IMR-90 (cell line): ENCODE measurements at regions not wholly inside any gene's neighbourhood (a gene's known extent, or its start where the extent isn't known, plus 50 kb on each side); places are given as distances from the start of the nearest gene placed in this dataset.

Experiments
- ATAC-seq: fragments of 200-7000 bp; cut with Tn5 transposase; 2 replicates; pipeline ENCODE4 v1.9.1; 2020; ENCODE audit warnings: low read depth, mild to moderate bottlenecking, moderate library complexity
- BruUV-seq: library from RNA; stranded (reverse); fragments of 400-500 nt; replicated peaks from 2 replicates; lab custom pipeline; 2021; lab: Mats Ljungman, UMichigan
- CTCF ChIA-PET: fragments of 300-600 bp; formaldehyde crosslinking; extraction: SDS; loops from one replicate; lab custom pipeline; 2021; ENCODE audit warnings: antibody characterized with exemption; lab: Yijun Ruan, JAX
- POLR2A ChIA-PET: fragments of 300-600 bp; sonication (Branson Sonifier 250); formaldehyde crosslinking; loops from one replicate; lab custom pipeline; 2022; ENCODE audit warnings: antibody characterized with exemption; ENCODE audit not compliant: unreplicated experiment; lab: Charles Lee
- DNase-seq: peaks from one replicate; pipeline ENCODE4 v3.0.0; 2013
- H2AFZ ChIP-seq: replicated peaks from 2 replicates; pipeline ENCODE3; 2013; ENCODE audit warnings: low read length, mild to moderate bottlenecking; ENCODE audit not compliant: poor library complexity
- H2AK5ac ChIP-seq: 2 replicates; pipeline ENCODE4 v1.6.1; 2013; ENCODE audit warnings: low read depth, low read length, inconsistent platforms
- H2AK9ac ChIP-seq: replicated peaks from 2 replicates; pipeline ENCODE3; 2013; ENCODE audit warnings: mild to moderate bottlenecking, low read depth, low read length, moderate library complexity; ENCODE audit not compliant: poor library complexity
- H2BK120ac ChIP-seq: 2 replicates; pipeline ENCODE4 v1.6.1; 2013; ENCODE audit warnings: low read depth, low read length, inconsistent platforms
- H2BK15ac ChIP-seq: 3 replicates; pipeline ENCODE4 v1.6.1; 2013; ENCODE audit warnings: low read depth, low read length, inconsistent platforms
- H2BK20ac ChIP-seq: 2 replicates; pipeline ENCODE4 v1.6.1; 2013; ENCODE audit warnings: low read depth, mild to moderate bottlenecking, inconsistent platforms, low read length, moderate library complexity
- H2BK5ac ChIP-seq: 2 replicates; pipeline ENCODE4 v1.6.1; 2013; ENCODE audit warnings: mild to moderate bottlenecking, low read depth, low read length, inconsistent platforms; ENCODE audit not compliant: poor library complexity, severe bottlenecking
- H3K14ac ChIP-seq: replicated peaks from 2 replicates; pipeline ENCODE4 v1.6.1; 2013; ENCODE audit warnings: low read depth, low read length, inconsistent platforms
- H3K18ac ChIP-seq: 2 replicates; pipeline ENCODE4 v1.6.1; 2013; ENCODE audit warnings: low read depth, low read length, control low read depth
- H3K23ac ChIP-seq: 2 replicates; pipeline ENCODE4 v1.6.1; 2013; ENCODE audit warnings: low read depth, low read length, inconsistent platforms
- H3K27ac ChIP-seq: 2 replicates; pipeline ENCODE4 v1.5.1; 2013; ENCODE audit warnings: mild to moderate bottlenecking, control low read depth, low read length; ENCODE audit not compliant: insufficient read depth
- H3K27me3 ChIP-seq: 2 replicates; pipeline ENCODE4 v1.6.1; 2013; ENCODE audit warnings: low read length; ENCODE audit not compliant: control insufficient read depth, insufficient read depth
- H3K36me3 ChIP-seq: 2 replicates; pipeline ENCODE4 v1.6.1; 2013; ENCODE audit warnings: low read length, mixed read lengths; ENCODE audit not compliant: control insufficient read depth, insufficient read depth
- H3K4ac ChIP-seq: 2 replicates; pipeline ENCODE4 v1.6.1; 2013; ENCODE audit warnings: low read depth, low read length, inconsistent platforms
- H3K4me1 ChIP-seq: 2 replicates; pipeline ENCODE4 v1.6.1; 2013; ENCODE audit warnings: low read length, mixed read lengths; ENCODE audit not compliant: control insufficient read depth, insufficient read depth
- H3K4me2 ChIP-seq: 2 replicates; pipeline ENCODE4 v1.6.1; 2013; ENCODE audit warnings: low read depth, mild to moderate bottlenecking, control low read depth, low read length, moderate library complexity
- H3K4me3 ChIP-seq: 2 replicates; pipeline ENCODE4 v1.5.1; 2013; ENCODE audit warnings: low read depth, mild to moderate bottlenecking, control low read depth, low read length, moderate library complexity; ENCODE audit not compliant: insufficient read depth
- H3K56ac ChIP-seq: 2 replicates; pipeline ENCODE4 v1.6.1; 2013; ENCODE audit warnings: low read length, inconsistent platforms; ENCODE audit not compliant: insufficient read depth; ENCODE audit errors: extremely low read depth
- H3K79me1 ChIP-seq, 2 experiments: 2 replicates each; pipeline ENCODE4 v1.6.1; 2013; ENCODE audit warnings: low read length in 2 of 2, inconsistent platforms in 1 of 2, low read depth in 1 of 2
- H3K9ac ChIP-seq: 2 replicates; pipeline ENCODE4 v1.6.1; 2013; ENCODE audit warnings: low read depth, low read length, control low read depth
- H3K9me1 ChIP-seq: 2 replicates; pipeline ENCODE4 v1.6.1; 2013; ENCODE audit warnings: low read length, inconsistent platforms; ENCODE audit not compliant: insufficient read depth
- H3K9me3 ChIP-seq: 2 replicates; pipeline ENCODE4 v1.6.1; 2013; ENCODE audit warnings: low read length; ENCODE audit not compliant: control insufficient read depth, insufficient read depth
- H4K20me1 ChIP-seq: 2 replicates; pipeline ENCODE4 v1.6.1; 2013; ENCODE audit warnings: low read length, inconsistent platforms; ENCODE audit not compliant: insufficient read depth
- H4K5ac ChIP-seq: 2 replicates; pipeline ENCODE4 v1.6.1; 2013; ENCODE audit warnings: mild to moderate bottlenecking, low read depth, low read length, control low read depth
- H4K8ac ChIP-seq, 2 experiments: 2 replicates each; pipeline ENCODE4 v1.6.1; 2013; ENCODE audit warnings: low read depth in 2 of 2, low read length in 2 of 2, control low read depth in 1 of 2, inconsistent platforms in 1 of 2
- H4K91ac ChIP-seq: 2 replicates; pipeline ENCODE4 v1.6.1; 2013; ENCODE audit warnings: low read depth, low read length, inconsistent platforms; ENCODE audit not compliant: insufficient read depth
- CEBPB ChIP-seq: IDR thresholded peaks from 2 replicates; pipeline ENCODE4 v1.6.1; 2012; ENCODE audit warnings: low read depth, low read length, improper control_type of control experiment
- NFE2L2 ChIP-seq: fragments of 150-350 bp; IDR thresholded peaks from 2 replicates; pipeline ENCODE4 v1.6.1; 2016; ENCODE audit warnings: low read depth, mild to moderate bottlenecking, low read length
- RAD21 ChIP-seq: IDR thresholded peaks from 2 replicates; pipeline ENCODE4 v1.6.1; 2012; ENCODE audit warnings: low read length, improper control_type of control experiment
- SMC3 ChIP-seq: fragments of 150-350 bp; IDR thresholded peaks from 2 replicates; pipeline ENCODE4 v1.6.1; 2016; ENCODE audit warnings: low read depth, mild to moderate bottlenecking, antibody characterized with exemption, low read length, moderate library complexity
- WGBS, 2 experiments: methylation state at CpG; one replicate each; pipeline versions ENCODE4 v1.1.5 to v1.1.7; 2013; ENCODE audit warnings: missing lambda C conversion rate in 2 of 2; ENCODE audit not compliant: insufficient read length in 1 of 2; ENCODE audit errors: extremely low coverage in 2 of 2; 5-methylcytosine and 5-hydroxymethylcytosine counted together
- dilution Hi-C: fragments of 300-500 bp; cut with HindIII; formaldehyde crosslinking; loops from one replicate; pipeline ENCODE4 v1.14.3; 2018; ENCODE audit warnings: low sequenced_read_pairs; ENCODE audit not compliant: unreplicated experiment
- in situ Hi-C: fragments of 300-500 bp; cut with MboI; formaldehyde crosslinking; loops from 3 replicates; pipeline ENCODE4 v1.14.3; 2019; ENCODE audit warnings: low sequenced_read_pairs, inconsistent platforms, mixed read lengths
- intact Hi-C: fragments of 100-400 bp; cut with micrococcal nuclease; formaldehyde crosslinking; loops from 2 replicates; pipeline ENCODE4 v1.10.0; 2022

DNA sequence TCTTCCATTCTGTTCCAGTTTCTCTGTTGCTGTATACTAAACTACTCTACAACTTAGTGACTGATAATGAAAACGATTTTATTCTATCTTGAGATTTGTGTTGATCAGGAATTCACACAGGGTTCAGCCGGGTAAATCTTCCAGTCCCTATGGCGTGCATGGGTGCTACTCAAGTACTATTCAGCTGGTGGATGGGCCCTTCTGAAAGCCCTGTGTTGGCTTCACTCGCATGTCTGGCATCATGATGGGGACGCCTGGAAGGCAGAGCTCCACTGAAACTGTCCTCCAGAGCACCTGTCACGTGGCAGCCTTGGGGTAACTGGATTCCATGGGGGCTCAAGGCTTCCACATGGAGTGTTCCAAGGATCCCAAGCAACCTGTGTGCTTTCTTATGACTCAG, 86.0 kb upstream of the ZMIZ1 start:
- H3K9ac ChIP-seq: no peak overlapping the region
- DNase-seq (no peak), ATAC-seq (no peak)
- no peak overlapping the region for H4K8ac ChIP-seq
- no peak overlapping the region for H2BK120ac ChIP-seq
- H2AFZ ChIP-seq: no peak overlapping the region
- intact Hi-C loops: no loop called here
- CTCF ChIA-PET: interaction anchor here (1.0 kb wide), 1 partner anchor 9 kb away, joined by 5 read pairs; no protein-coding TSS in a partner anchor
- no peak overlapping the region for H3K14ac ChIP-seq
- peaks cover 8% of the 10 kb centered on the region for H3K9me1 ChIP-seq
- H2AK9ac ChIP-seq: no peak overlapping the region
- in situ Hi-C loops: no loop called here
- H2BK15ac ChIP-seq: no peak overlapping the region
- H3K4ac ChIP-seq: no peak overlapping the region
- H4K91ac ChIP-seq: no peak overlapping the region
- 81% methylated on average over 5 of the region's 6 CpGs; no CpG with 5 or more reads in 1 of the 2 experiments for WGBS, 2 experiments
- no TSS peak for BruUV-seq
- no peak overlapping the region for H2BK20ac ChIP-seq
- no peaks in the 10 kb centered on the region for H4K20me1 ChIP-seq
- H3K9me3 ChIP-seq: no peaks in the 10 kb centered on the region
- peaks cover 10% of the 10 kb centered on the region for H3K27me3 ChIP-seq
- H3K36me3 ChIP-seq: no peaks in the 10 kb centered on the region
- POLR2A ChIA-PET: no interaction called here
- H3K23ac ChIP-seq: no peak overlapping the region
- dilution Hi-C loops: no loop called here
- TF ChIP-seq NFE2L2 (no peak), CEBPB (no peak), SMC3 (no peak), RAD21 (no peak)
- peaks cover 16% of the 10 kb centered on the region for H3K4me1 ChIP-seq
- H4K5ac ChIP-seq: no peak overlapping the region
- H2BK5ac ChIP-seq: no peak overlapping the region
- H3K18ac ChIP-seq: no peak overlapping the region
- H3K79me1 ChIP-seq: no peaks in the 10 kb centered on the region
- H3K56ac ChIP-seq: no peak overlapping the region
- no peak overlapping the region for H2AK5ac ChIP-seq
- no peak overlapping the region for H3K4me3 ChIP-seq
- H3K4me2 ChIP-seq: no peak overlapping the region
- no peak overlapping the region for H3K27ac ChIP-seq
